KOPT-K1 (cell line): ENCODE measurements at regions not wholly inside any gene's neighbourhood (a gene's known extent, or its start where the extent isn't known, plus 50 kb on each side); places are given as distances from the start of the nearest gene placed in this dataset.

Experiments
- H3K27ac ChIP-seq: fragments of 200-600 bp; sonication (generic); 2 replicates; pipeline ENCODE4 v1.5.1; 2016; ENCODE audit warnings: antibody characterized with exemption, mild to moderate bottlenecking, low read depth, low read length; ENCODE audit not compliant: poor library complexity, severe bottlenecking
- H3K36me3 ChIP-seq: fragments of 200-600 bp; sonication (generic); 2 replicates; pipeline ENCODE4 v1.5.1; 2017; ENCODE audit warnings: antibody characterized with exemption, mild to moderate bottlenecking, low read length, moderate library complexity; ENCODE audit not compliant: insufficient read depth
- H3K9me3 ChIP-seq: fragments of 200-600 bp; sonication (generic); 2 replicates; pipeline ENCODE4 v1.5.1; 2017; ENCODE audit warnings: antibody characterized with exemption, low read length, mild to moderate bottlenecking; ENCODE audit not compliant: insufficient read depth, poor library complexity, severe bottlenecking

DNA sequence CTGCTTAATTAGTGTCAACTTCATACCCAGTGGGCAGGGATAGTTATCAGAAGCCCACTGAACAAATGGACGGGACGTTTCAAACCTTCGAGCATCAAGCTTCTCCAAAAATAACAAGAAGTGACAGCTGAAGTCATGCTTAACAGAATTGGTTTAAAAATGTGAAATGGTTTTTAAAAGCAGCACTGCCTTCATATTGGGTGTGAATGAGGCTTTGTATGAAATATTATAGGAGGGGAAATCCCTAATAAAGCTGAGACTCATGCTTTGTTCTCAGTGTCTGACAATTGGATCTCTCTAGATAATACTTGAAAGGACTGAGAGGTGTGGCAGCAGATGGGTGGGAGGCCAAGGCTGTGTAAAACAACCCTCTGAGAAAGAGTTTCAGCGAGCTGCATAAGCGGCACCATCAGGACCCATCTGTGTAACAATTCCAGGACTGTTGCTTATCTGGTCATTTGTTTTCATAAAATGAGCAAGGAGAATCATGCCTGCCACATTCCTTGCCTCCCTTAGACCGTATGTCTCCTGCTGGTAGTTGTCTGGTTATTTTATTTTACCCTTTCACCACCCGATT, 667.7 kb downstream of the DIAPH3 start:
- H3K9me3 ChIP-seq: no peaks in the 10 kb centered on the region

DNA sequence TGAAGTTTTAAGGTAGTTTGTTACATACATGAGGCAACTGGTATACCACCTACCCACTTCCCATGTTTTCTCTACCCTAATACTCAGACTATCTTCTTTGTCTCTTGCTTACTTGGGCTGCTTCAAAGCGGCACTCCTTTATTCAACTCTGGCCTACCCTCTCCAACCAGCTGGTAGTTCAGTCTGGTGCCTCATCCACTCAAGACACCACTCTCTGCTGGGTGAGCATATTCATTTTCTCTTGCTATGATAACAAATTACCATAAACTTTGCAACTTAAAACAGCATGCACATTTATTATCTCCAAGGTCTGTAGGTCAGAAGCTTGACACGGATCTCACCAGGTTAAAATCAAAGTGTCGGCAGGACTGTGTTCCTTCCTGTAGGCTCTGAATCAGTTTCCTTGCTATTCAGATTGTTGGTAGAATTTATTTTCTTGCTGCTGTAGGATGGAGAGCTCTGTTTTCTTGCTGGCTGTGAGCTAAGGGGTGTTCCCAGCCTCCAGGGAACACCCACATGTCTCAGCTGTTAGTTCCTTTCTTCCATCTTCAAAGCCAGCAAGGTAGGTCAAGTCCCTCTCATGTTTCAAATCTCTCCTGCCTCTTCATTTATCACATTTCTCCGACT, 666.0 kb downstream of the DIAPH3 start:
- no peaks in the 10 kb centered on the region for H3K36me3 ChIP-seq
- H3K27ac ChIP-seq: no peak overlapping the region
- H3K9me3 ChIP-seq: no peaks in the 10 kb centered on the region

More for the DNA sequence above, 667.7 kb downstream of the DIAPH3 start:
- no peaks in the 10 kb centered on the region for H3K36me3 ChIP-seq
- no peak overlapping the region for H3K27ac ChIP-seq

DNA sequence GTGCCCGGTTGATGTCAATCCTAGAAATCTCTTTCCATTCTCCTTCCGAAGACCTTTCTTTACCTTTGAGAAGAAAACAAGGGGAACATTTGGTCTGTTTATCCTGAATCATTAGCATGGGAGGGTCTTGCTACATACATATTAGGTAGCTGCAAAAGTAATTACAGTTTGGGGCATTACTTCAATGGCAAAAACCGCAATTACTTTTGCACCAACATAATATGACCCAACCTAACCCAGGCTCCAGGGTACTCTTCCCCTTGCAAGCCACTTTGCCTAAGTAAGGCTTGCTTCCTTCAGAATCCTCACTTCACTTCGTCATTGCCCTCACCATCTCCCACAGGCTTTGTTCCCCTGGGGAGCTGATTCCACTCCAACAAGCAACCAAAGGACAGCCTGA, 662.7 kb downstream of the DIAPH3 start:
- Histone ChIP-seq H3K36me3 (no peaks in the 10 kb centered on the region), H3K27ac (no peak overlapping the region), H3K9me3 (no peaks in the 10 kb centered on the region)

DNA sequence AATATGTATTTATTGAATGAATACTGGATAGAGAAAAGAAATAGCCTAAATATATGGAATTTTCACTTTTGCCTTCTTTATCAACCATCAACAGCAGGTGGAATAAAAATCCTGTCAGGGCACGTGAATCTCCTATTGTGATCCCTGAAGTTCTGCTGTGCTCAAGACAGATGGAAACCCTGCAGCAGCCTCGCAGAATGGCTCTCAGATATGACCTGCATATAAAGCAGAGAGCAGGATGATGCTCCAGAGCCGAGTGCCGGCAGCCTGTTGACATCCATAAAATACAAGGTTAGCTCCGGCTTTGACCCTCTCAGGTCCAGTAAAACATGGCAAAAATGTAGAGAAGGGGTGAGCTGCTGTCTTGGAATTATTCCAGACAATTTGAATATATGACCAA, 659.3 kb downstream of the DIAPH3 start:
- Histone ChIP-seq H3K9me3 (no peaks in the 10 kb centered on the region), H3K36me3 (no peaks in the 10 kb centered on the region), H3K27ac (no peak overlapping the region)

DNA sequence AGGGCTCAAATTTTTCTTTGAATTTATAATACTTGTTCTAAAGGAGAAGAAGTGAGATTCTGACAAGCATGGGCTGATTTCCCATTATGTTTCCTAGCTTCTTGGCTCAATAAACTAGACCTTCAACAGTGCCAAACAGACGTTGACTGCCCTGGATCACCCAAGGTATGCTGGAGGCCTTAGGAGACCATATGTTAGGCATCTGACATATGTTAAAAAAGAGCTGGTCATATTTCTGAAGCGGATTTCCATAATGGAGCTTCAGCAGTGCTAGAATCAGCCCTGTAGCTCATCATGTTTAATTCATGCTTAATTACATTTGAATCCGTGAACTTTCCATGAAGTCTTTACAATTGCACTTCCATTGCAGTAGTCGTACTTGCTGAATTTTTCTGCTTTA, 653.3 kb downstream of the DIAPH3 start:
- Histone ChIP-seq H3K36me3 (no peaks in the 10 kb centered on the region), H3K9me3 (no peaks in the 10 kb centered on the region), H3K27ac (no peak overlapping the region)

DNA sequence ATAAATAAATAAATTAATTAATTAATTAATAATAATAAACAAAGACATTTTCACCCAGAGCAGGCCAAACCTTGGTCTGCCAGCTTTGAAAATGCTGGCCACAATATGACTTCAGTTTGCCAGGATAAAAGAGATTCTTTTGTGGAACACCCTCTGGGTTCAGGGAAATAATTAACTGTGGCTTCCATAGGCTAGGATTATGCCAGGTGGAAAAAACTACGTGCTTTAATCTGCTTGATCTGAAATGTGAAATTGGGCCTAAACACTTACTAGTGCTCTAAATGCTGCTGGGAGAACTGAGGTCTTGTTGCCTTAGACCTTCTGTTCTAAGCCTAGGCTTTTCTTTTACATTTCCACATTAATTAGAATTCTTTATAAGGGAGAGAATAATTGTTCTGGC, 650.0 kb downstream of the DIAPH3 start:
- Histone ChIP-seq H3K9me3 (no peaks in the 10 kb centered on the region), H3K36me3 (no peaks in the 10 kb centered on the region), H3K27ac (no peak overlapping the region)

DNA sequence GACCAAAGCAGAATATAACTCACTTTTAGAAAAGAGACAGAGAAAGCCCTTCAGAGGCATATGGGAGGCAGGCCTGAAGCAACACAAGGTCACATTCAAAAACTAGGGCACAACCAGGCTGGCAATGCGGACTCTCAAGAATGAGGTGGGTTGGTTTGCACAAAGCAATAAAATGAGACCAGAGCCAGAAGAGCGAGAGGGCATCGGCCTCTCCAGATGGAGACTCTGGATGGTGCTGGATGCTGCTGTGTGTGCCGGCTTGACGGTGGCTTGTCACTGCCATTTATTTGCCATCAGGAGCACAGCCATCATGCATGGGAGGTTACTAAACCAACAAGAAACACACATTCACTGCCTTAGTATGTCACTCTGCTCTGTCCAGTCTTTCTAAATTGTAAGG, 649.4 kb downstream of the DIAPH3 start:
- H3K9me3 ChIP-seq: no peaks in the 10 kb centered on the region

DNA sequence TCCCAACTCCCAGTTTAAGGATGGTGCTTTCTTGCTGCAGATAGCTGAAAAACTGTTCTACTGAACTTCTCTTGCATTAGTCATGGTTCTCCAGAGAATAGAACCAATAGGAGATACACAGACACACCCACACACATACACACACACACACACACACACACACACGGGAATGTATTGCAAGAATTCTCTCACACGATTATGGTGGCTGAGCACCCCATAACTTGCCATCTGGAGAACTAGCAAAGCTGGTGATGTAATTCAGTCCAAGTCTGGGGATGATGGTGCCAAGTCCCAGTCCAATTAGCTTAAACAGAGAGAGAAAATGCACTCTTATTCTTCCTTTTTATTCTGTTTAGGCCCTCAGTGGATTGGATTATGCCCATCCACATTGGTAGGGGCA, 643.9 kb downstream of the DIAPH3 start:
- no peaks in the 10 kb centered on the region for H3K36me3 ChIP-seq
- H3K9me3 ChIP-seq: no peaks in the 10 kb centered on the region
- H3K27ac ChIP-seq: no peak overlapping the region

More for the DNA sequence above, 649.4 kb downstream of the DIAPH3 start:
- Histone ChIP-seq H3K36me3 (no peaks in the 10 kb centered on the region), H3K27ac (no peak overlapping the region)

DNA sequence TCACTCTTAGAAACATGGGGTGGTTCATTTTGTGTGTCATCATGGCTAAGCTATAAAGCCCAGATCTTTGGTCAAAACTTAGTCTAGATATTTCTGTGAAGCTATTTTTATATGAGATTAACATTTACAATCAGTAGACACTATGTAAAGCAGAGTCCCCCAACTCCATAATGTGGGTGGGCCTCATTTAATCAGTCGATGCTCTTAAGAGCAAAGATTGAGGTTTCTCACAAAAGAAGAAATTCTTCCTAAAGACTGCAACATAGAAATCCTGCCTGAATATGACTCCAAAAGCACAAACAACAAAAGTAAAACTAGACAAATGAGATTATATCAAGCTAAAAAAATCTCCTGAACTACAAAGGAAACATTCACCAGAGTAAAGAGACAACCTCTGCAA, 642.2 kb downstream of the DIAPH3 start:
- Histone ChIP-seq H3K9me3 (no peaks in the 10 kb centered on the region), H3K36me3 (no peaks in the 10 kb centered on the region), H3K27ac (no peak overlapping the region)

DNA sequence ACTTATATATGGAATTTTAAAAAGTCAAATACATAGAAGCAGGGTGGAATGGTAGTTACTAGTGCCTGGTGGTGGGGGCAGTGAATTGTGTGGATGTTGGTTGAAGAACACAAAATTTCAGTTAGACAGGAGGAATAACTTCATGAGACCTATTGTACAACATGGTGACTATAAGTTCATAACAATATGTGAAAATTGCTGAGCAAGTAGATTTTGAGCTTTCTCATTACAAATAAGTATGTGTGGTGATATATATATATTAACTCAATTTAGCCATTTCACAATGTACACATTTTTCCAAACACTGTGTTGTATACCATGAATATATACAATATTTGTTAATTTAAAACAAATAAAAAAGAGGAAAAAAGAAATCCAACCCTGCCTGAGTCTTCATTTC, 641.1 kb downstream of the DIAPH3 start:
- Histone ChIP-seq H3K36me3 (no peaks in the 10 kb centered on the region), H3K9me3 (no peaks in the 10 kb centered on the region), H3K27ac (no peak overlapping the region)

DNA sequence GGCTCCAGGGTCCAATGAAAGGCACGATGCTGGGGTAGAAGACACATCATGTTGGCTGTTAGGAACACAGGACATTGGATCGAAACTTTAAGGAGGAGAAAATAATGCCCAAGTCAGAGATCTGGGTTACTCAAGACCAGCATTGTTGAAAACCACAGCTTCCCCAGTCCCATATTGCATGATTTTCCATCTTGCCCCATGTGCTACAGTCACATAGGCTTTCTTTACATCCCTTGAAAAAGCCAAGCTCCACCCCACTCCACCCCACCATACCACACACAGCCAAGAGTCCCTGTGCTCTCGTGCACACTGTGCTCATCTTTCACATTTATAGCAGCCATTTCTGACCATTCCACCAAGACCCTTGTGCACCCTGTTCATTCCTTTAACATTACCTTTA, 636.2 kb downstream of the DIAPH3 start:
- no peaks in the 10 kb centered on the region for H3K36me3 ChIP-seq
- no peaks in the 10 kb centered on the region for H3K9me3 ChIP-seq
- no peak overlapping the region for H3K27ac ChIP-seq

DNA sequence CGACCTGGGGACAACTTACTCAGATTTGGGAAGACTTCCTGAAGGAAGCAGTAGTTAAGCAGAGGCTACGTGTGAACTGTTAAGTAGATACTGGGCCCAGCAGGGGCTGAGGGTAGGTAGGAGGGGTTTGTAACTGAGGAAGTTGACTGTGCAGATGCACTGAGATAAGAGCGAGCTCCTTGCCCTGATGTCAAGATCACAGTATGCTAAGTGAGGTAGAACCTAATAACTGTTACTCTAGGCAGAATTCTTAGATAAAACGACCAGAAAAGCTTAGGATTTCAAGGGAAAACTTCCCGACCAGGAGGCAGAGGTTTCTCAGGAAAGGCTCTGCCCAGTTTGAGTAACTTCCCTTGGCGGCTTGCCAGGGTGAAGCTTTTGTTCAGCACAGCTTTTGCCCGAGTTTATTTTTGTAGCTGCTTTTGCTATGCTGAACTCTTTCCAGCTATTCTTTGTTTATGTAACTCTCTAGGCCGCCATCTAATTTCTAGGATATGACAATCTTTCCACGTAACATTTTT, 632.1 kb downstream of the DIAPH3 start:
- Histone ChIP-seq H3K36me3 (no peaks in the 10 kb centered on the region), H3K27ac (peak overlapping the region; percentile 51), H3K9me3 (no peaks in the 10 kb centered on the region)

DNA sequence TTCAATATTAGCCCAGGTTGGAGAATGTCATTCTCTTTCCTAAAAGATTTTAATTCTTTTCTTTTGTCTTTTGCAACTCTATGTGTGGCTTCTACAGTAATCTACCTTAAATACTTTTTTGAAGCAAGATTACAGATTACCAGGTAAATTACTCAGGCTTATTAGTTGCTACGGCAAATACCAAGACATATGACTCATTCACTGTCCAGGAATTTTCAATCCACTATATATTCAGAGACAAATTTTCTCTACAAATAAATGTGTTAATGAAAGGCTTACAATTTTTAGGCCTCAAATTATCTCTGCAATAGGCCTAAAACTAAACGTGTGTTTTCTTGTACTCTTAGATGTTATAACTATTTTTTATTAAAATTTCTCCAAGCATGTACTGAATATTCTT, 631.3 kb downstream of the DIAPH3 start:
- H3K36me3 ChIP-seq: no peaks in the 10 kb centered on the region
- no peak overlapping the region for H3K27ac ChIP-seq
- no peaks in the 10 kb centered on the region for H3K9me3 ChIP-seq

DNA sequence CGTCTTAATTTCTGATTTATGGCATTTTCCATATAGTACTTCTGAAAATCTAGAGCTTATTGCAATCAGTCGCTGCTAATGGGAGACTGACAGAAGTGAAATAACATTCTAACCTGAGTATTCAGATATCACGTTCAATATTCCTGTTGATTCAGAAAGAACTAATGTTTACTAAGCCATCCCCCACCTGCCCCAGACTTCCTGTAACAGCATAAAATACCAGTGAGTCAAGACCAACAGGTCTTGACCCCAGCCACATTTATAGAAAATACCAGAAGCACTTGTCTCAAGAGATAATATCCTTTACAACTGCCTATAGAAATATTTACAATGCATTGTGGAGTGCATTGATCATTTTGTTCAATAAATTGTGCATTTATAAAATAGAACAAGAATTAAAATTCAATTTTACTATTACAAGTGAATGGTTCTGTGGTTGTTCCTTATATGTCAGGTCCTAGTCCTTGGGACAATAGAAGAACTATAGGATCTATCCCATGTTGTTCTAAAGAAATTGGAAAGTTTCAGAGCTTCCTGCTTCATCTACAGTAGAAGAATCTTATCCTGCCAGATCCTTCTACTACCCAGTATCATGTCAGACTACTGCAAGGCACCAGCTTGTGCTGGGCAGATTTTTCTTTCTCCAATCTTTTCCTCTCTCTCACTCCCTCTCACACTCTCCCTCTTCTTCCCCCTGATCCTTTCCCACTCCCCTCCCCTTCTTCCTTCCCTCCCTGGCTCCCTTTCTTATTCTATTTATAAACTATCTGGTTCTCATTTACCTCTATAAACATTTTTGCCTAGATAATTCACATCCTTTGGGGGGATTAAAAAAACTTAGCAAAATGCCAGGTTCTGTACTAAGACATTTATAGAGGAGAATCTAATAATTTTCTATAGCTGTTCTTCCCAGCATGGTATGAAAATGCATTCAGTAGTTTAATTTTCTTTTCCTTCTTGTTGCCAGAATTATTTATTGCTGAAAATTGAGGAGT, 629.9 kb downstream of the DIAPH3 start:
- no peaks in the 10 kb centered on the region for H3K9me3 ChIP-seq
- H3K27ac ChIP-seq: no peak overlapping the region
- H3K36me3 ChIP-seq: no peaks in the 10 kb centered on the region

DNA sequence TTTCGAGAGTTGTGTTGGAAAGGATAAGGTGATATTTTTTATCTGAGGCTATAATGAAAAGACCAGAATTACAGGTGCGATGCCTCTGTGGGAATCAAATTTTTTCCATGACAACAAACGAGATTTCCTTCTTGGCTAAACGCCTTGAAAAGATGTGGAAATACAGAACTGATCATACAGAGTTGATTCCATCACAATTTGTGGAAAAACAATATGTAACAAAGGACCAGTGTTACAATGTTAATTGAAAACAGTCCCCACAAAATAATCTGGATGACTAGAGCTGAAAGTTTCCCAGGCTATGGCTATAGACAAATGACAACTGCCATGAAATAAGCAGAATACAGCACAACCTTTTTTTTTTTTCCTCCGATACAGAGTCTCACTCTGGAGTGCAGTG, 628.9 kb downstream of the DIAPH3 start:
- no peak overlapping the region for H3K27ac ChIP-seq
- H3K36me3 ChIP-seq: no peaks in the 10 kb centered on the region
- H3K9me3 ChIP-seq: no peaks in the 10 kb centered on the region
